HG02678 (cell line): ENCODE measurements at regions not wholly inside any gene's neighbourhood (a gene's known extent, or its start where the extent isn't known, plus 50 kb on each side); places are given as distances from the start of the nearest gene placed in this dataset.
A peak's percentile ranks its signal among the peaks of the same experiment; 100 is the strongest.
"Not testable (repeated sequence)": the region's sequence is repeated elsewhere in the genome, so short reads cannot be mapped to it uniquely, and the experiment has no call there.

Source experiments
- ATAC-seq: cut with Tn5 transposase; IDR thresholded peaks from one replicate; pipeline ENCODE4 v1.9.1; 2021; ENCODE audit warnings: mild to moderate bottlenecking, moderate library complexity; ENCODE audit not compliant: unreplicated experiment

DNA sequence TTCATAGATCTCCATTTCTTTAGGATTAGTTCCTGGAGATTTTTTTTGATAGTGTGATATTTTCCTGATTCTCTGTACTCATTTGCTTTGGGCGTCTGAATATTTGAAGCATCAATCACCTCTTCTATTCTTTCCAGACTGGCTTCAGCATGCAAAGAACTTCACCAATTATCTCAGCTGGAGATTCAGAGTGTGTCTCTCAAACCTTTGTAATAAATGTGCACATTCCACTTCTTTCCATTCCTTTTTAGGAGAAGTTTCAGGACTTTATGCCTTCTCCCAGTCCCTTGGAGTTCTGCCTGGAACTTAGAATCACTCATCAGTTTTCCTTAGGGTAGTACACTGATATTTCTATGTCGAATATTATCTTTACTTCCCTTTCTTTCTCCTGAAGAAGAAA lies 334.8 kb downstream of the TEX13C start:
- no peak for ATAC-seq

DNA sequence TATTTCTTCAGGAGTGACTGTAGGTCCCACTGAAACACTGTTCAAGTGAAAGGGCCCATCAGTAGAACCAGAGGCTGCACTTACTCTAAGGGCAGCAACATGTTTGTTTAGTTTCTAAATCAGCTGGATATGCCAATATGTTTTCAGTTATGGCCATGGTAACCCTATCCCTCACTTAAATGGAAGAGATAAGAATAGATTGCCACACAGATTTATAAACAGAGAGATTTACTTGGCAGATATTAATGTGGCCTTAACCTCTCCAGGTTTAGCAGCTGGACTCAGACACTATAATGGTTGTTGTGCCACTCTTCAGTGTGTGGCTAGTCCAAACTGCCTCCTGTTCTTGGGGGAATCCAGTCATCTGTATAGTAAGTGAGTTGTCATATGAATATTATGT lies 354.1 kb downstream of the TEX13C start:
- no peak for ATAC-seq

DNA sequence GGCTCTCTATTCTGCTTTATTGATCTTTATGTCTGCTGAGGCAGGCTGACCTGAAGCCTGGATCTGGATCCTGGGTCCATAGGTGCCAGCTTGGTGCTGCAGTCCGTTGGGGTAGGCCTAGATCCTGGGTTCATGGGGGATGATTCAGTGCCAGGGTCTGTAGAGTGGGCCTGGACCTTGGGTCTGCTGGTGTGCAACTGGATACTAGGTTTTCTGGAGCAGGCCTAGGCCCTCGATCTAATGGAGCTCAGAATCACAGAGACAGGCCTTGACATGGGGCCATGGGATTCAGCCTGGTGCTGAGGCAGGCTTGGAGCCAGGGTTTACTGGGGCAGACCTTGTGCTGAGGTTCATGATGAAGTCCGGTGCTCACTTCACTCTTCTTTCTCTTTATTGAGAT lies 358.6 kb downstream of the TEX13C start:
- no peak for ATAC-seq

DNA sequence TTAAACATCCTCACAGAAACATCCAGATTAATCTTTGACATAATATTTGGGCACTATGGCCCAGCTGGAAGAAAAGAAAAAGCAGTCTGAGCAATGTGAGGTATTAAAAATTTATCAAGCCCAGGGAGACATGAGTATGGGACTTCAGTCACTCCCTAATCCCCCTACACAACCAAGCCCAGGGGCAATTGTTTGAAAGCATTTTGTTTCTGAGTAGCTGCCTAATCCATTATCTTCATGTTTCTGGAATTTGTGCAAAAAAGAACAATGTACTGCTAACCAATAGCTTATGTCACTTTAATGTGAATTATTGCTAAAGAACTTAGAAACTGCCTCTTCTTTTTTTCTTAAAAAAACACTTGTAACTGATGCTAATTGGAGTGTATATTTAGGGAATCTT lies 360.7 kb downstream of the TEX13C start:
- ATAC-seq: no peak

DNA sequence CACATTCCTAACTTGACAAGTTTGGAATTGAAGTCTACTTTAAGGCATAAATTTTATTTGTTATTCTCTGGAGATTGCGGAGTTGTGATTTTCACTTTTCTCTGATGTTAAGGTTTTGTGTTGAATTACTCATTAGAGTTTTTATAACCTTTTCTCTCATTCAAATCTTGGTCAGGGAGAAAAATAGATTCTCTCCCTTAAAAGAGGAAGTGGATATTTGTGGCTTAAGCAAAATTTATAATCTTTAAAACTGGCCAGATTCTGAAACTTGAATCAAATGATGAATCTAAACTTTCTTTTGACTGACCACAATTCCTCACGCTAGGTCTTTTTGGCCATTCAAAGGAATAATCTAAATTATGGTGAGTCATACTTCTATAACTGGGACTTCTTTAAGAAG lies 361.4 kb downstream of the TEX13C start:
- ATAC-seq: peak; percentile 18

DNA sequence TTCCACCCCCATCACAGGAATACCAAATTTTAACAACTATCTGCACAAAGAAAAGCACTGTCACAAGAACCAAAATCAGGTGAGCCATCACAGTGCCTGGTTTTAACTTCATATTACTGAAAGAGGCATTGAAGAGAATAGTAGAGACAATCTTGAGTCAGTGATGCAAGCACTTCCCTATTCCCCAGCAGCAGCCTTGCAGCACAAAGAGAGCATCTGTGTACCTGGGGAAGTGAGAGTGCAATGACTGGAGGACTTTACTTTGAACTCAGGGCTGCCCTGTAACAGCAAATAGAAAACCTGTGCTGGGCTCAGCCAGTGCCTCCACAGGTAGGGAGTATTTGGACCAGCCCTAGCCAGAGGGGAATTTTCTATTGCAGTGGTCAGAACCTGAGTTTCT lies 361.8 kb downstream of the TEX13C start:
- peak; percentile 77 for ATAC-seq

DNA sequence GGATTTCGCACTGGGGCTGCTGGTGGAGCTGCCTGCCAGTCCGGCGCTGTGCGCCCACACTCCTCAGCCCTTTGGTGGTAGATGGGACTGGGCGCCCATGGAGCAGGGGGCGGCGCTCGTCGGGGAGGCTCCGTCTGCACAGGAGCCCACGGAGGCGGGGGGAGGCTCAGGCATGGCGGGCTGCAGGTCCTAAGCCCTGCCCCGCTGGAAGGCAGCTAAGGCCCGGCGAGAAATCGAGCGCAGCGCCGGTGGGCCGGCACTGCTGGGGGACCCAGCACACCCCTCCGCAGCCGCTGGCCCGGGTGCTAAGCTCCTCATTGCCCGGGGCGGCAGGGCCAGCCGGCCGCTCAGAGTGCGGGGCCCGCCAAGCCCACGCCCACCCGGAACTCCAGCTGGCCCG lies 370.9 kb downstream of the TEX13C start:
- not testable (repeated sequence) for ATAC-seq

DNA sequence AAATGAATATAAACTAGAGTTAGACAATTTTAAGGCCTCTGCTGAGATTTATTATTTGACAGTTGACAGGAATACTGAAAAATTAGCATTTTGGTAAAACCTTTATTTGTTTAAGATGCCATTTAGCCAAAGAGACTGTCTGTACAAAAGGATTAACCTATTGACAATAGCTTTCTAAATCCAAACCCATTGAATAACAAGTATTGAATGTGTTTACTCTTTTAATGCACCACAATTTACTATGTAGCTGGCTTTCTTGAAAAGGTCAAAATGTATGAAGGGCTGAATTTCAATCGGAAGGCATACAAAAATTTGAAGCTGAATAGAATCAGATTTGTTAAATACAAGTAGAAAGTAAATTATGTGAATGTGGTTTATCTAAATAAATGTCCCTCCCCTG lies 374.5 kb downstream of the TEX13C start:
- no peak for ATAC-seq

DNA sequence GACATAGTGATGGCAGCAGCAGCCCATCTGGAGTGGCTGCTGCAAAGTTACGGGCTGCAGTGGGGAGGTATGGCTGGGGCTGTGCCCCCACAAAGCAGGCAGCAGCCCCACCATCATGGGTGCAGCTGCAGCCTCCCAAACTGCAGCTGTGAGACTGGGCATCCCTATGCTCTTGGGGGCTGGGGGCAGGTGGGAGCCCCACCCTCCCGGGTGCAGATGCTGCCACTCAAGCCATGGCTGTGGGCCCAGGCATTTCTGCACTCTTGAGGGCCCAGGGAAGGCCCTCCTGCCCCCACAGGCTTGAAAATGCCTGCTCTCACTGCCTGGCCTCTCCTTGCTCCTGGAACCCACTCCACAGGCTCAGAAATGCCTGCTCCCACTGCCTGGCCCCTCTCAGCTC lies 389.4 kb downstream of the TEX13C start:
- no peak for ATAC-seq

DNA sequence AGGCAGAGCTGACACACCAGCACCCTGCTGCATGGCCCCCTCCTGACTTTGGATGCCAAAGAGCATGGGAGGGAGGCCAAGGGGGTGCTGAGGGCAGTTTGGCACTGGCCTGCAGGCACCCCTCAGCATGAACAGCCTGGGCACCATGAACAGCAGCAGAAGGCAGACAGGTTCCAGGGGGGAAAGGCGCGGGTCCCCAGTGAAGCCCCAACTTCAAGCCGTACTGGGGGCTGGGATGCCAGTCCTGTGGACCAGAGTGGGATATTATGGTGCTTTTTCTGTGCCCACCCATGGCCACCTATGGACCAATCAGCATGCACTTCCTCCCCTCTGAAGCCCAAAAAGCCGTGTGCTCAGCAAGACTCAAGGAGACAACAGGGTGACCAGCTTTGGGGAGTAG lies 389.9 kb downstream of the TEX13C start:
- ATAC-seq: no peak

DNA sequence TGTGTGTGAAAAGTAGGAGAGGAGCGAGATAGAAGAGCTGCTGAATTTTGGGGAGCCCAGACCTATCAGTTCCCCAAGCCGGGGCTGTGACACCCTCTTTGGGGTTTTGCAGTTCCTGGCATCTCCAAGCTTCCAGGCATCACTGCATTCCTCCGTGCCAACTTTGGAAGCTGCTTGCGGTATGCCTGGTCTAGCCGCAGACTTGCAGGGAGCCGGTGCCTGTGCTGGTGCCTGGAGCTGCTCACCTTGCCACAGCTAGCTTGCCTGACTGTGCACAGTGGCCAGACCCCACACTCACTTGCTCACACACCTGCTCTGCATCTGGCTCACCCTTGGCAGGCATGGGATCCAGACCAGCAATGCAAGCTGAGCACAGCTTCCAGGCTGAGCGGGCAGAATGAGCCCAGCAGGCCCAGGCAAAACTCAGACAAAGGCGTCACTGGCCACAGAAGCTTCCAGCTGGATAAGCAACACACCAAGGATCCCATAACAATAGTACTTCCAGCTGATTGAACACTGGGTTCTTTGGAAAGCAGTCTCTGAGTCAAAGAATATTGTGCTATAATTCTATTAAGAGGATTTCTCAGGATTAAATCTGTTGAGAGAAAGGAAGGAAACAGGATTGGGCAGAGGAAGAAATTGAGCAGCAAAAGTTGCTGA lies 390.9 kb downstream of the TEX13C start:
- no peak for ATAC-seq

DNA sequence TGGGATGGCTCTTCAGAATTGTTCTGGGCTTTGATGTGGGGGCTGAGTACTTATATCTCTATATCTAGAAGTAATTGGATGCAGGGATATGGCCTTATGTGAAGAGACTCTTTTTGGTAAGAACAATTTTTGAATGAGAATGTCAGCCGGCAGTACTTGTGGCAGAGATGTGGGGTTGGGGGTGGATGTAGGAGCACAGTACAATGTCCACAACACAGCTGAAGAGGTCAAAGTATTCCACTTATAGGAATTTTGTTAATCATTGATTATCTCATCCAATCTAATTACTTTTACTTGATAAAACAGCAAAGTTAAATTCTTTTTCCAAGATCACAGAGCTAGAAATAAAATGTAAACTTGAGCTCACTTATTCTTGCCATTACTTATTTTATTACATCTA lies 391.4 kb downstream of the TEX13C start:
- no peak for ATAC-seq

DNA sequence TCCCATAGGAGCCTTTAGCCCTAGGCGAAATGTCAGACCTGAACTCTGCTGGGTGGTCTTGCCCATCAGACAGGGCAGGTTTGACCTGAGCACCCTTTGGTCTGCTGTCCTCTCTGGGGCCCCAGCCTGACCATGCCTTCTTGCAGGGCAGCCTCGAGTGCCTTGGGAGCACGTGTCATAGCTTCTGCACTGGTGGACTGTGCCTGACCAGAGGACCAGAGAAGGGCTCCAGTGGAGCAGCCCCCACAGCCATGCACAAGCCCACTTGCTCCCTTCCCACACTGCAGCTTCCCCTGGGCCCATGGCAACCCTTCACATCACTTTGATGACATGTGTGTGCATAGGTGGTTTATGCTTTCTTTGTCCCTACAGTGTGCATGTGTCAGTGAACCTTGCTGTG lies 394.0 kb downstream of the TEX13C start:
- ATAC-seq: no peak

DNA sequence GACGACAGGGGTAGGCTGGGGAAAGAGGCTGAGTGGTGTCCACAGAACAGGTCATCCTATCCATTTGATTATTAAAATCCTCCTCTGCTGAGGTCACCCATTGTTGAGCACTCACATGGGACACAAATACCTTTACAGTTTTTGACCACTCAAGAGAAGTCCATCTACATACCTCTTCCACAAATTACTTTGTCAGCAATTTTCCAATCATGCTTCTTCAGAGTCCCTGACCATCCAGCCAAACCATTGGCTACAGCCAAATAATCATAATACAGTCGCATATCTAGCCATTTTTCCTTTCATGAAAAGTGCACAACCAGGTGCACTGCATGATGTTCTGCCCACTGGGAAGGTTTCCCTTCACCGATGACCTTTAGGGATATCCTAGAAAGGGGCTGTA lies 407.4 kb downstream of the TEX13C start:
- ATAC-seq: no peak

DNA sequence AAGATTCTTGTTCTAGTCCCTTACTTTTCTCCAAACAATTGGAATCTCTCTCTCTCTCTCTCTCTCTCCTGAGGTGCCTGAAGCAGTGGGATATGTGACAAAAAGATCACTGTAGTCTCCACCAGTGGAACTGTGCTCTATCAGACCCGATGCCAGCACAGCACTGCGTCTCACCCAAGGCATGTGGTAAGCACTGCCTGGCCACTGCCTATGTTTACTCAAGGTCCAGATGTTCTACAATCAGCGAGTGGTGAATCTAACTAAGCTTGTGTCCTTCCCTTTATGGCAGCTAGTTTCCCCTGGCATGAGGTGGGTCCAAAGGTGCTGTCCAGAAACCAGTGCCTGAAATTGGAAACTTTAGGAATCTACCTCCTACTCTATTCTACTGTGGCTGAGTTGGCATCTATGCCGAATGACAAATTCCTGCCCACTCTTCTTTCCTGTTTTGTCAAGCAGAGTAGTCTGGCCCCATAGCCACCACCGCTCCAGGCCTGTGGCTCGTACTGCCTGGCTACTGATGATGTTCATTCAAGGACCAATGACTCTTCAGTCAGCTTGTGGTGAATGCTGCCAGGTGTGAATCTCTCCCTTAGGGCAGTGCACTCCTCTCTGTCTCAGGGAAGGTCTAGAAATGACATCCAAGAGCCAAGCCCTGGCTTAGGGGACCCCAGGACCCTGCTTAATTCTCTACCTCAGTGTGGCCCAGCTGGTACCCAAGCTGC lies 416.5 kb downstream of the TEX13C start:
- no peak for ATAC-seq

DNA sequence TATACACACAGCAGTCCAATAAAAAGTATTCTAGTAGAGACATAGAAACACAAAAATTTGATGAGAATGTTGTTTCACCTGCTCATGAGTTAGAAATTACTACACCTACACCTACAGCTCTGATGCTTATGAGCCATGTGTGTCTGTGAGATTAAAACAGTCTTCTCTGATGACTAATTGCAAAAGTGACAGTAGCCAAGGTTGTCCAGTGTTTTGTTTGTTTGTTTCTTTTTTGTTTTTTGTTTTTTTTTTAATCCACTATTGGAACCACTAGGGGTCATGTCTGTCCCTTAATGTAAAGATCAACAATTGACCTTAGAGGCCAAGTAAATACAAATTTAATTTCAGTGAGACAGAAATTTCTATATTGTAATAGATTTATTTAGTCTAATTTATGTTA lies 423.1 kb downstream of the TEX13C start:
- no peak for ATAC-seq

DNA sequence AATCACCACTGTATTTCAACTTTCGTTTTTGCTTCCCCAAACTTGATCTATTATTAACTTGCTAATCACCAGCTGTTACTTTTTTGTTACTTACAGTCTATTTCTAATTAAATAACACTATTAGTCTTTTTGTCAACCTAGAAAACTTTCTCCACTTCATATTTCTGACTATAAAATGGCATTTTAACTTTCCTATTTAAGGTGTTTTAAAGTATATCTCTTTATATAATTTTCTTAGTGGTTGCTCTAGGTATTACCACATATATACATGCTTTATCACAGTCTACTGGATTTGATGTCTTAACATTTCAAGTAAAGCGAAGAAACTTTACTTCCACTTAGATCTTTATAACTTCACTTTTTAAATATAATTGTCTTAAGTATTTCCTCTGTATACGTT lies 421.2 kb downstream of the DCAF12L2 start:
- no peak for ATAC-seq

DNA sequence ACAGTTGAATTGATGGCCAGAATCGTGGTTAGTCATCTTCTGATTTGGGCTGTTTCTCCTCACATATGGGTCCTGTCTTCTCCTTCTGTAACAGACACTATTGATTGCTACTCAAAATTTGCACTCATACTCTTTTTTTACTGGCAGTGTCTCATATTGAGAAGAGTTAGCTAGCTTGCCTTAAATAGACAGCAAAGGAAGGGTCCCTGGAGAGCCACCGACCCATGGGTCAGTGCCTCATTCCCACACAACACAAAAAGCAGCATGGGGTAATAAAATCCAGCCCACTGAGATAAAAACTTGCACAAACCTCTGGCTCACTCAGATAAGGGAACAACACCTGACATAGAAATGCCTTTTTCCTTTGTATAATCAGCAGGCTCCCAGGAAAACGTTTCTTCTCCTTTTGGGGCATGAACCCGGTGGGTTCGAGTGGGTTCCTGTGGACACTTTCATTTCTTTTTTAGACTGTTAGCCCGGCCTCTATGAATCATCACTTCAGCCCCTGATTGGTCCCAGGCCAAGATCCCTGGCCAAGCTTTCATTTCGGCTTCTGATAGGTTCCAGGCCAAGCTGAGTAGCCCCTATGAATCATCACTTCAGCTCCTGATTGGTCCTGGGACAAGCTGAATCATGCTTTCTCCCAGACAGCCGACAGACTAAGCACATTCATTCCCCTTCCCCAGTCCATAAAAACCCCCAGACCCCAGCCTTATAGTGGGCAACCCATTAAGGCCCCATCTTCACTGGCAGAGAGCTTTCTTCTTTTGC lies 408.1 kb downstream of the DCAF12L2 start:
- no peak for ATAC-seq

DNA sequence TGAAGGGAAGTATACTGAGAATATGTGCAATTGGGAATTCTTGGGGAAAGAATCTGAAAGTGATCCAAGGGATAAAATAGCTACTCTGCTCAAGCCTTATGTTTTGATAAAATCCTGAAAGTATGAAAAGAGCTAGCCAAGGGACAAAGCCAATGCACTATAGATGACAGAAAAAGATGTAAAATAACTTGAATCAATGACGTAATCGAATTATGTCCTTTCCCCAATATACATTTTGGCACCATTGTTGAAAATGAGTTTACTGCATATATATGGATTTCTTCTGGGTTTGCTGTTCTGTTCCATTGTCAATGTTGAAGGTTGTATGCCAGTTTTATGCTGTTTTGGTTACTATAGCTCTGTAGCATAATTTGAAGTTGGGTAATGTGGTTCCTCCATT lies 407.3 kb downstream of the DCAF12L2 start:
- no peak for ATAC-seq

DNA sequence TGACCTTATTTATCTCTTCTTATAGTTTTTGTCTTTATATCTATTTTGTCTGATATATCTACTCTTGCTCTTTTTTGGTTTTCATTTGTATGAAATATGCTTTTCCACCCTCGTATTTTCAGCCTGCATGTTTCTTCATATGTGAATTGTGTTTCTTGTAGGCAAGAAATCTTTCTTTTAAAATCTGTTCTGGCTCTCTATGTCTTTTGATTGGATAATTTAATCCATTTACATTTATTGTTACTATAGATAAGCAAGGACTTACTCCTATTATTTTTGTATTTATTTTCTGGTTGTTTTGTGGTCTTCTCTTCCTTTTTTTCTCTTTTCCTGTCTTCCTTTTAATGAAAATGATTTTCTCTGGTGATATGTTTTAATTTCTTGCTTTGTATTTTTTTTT lies 403.1 kb downstream of the DCAF12L2 start:
- no peak for ATAC-seq

DNA sequence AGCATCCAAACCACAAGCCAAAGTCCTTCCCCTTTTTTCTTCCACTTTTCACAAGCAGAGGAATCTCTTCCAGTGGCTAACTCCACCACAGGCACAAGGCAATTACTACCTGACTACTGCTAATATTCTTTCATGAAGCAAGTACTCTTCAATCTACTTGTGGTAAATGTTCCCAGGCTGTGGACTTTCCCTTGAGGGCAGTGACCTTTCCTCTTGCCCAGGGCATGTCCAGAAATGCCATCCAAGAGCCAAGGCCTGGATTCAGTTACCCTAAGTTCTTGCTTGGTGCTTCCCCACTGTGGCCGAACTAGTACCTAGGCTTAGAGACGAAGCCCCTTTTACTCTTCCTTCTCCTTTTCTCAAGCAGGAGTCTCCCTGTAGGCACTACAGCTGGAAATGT lies 400.7 kb downstream of the DCAF12L2 start:
- no peak for ATAC-seq

DNA sequence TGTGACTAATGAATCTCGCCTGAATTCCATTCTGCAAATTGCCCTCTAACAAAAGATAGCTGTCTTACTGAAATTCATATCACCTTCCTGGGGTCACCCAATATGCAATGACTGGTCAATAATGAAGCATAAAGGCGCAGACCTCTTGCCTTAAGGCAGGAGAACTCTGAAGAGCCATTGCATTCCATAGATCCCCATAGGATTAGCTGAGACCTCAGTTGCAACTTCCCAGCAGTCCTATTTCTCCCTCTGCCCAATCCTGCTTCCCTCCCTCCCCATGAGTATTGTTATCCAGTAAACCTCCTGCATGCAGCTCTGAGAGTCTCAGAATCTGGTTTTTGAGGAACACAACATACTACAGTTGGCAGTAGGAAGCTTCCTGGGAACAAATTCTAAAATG lies 396.5 kb downstream of the DCAF12L2 start:
- ATAC-seq: no peak
